IPS DF 4.7 (cell line): ENCODE measurements at regions not wholly inside any gene's neighbourhood (a gene's known extent, or its start where the extent isn't known, plus 50 kb on each side); places are given as distances from the start of the nearest gene placed in this dataset.

ENCODE experiments used
- DNase-seq: peaks from one replicate; pipeline ENCODE4 v3.0.0-alpha.2; 2013; ENCODE audit warnings: low spot score; ENCODE audit errors: extremely low read depth

- DNase-seq = no peak
Measured at GRCh38 chr13:53642306-53642705, 613.7 kb downstream of the OLFM4 start.

GRCh38 chr13:53648673-53649072 lies 620.1 kb downstream of the OLFM4 start:
- DNase-seq = no peak

- DNase-seq = no peak
Measured at GRCh38 chr13:53672005-53672404, 643.4 kb downstream of the OLFM4 start.

DNA sequence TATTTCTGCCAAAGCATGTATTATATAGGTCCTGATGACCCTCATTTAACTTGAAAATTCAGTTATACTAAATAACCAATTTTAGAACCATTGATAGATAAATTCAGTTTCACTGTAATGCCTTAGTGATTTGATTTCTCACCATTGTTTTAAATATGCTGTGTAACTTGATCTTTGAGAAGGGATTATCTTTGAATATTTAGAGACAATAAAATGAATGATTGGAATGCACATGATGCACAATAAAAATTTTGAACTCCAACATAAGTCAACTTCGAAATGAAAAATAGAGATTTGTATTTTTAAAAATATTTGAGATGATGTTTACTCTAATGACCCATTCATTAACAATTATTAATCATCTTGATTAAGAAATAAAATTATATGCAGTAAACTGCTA lies 654.5 kb downstream of the OLFM4 start:
- no peak for DNase-seq

DNA sequence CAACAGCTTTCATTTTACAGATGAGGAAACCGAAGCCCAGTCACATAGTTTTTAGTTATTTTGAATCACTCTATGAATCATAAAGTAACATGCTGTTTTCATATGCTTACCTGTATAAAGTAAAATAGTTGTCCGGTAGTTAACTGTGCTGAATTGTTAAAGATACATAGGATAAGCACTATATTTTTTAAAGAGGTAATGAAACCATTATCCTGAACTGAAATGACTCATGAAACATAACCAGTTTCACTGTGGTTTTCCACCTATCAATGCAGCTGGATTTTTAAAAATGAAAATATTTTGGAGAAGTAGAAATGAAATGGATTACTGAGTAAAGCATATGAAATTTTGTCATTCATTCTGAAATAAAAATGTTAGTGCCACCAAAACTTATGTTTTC lies 655.0 kb downstream of the OLFM4 start:
- no peak for DNase-seq

DNA sequence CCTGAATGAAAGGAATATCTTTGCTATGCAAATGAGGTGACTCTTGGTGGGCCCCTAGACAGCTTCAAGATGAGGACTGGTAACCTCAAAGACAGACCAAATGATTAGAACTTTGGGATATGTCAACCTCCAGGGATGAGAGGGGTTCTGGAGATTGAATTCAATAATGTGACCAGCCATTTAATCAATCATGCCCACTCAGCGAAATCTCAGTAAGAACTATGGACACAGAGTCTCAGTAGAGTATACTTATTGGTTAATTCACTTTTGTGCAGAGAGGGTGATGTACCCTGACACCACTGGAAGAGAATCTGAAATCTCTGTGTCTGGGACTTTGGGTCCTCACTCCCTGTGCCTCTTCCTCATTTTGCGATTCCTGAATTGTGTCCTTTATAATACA lies 662.8 kb downstream of the OLFM4 start:
- DNase-seq = no peak

GRCh38 chr13:53694814-53695532 lies 666.4 kb downstream of the OLFM4 start:
- no peak for DNase-seq

- DNase-seq = no peak
Measured at GRCh38 chr13:53703371-53704080, 674.9 kb downstream of the OLFM4 start.

DNA sequence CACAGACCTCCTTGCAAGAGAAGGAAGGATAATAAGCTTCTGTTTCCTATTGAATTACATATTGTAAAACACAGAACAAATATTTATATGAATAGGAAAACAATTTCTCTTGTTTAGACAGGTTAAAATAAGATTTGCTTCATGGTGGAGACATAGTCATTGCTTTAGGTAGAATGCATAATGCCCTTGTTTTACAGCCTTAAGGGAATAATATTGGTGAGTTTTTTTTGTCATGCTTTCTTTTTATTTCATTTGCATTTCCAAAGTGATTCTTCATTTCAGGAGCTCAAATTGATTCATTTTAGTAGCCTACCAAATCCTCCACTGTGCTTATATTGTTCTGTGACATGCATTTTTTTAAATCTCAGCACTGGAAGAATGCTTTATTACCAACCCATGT lies 690.7 kb downstream of the OLFM4 start:
- DNase-seq = no peak

- DNase-seq = no peak
Measured at GRCh38 chr13:53732664-53733063, 704.1 kb downstream of the OLFM4 start.

DNA sequence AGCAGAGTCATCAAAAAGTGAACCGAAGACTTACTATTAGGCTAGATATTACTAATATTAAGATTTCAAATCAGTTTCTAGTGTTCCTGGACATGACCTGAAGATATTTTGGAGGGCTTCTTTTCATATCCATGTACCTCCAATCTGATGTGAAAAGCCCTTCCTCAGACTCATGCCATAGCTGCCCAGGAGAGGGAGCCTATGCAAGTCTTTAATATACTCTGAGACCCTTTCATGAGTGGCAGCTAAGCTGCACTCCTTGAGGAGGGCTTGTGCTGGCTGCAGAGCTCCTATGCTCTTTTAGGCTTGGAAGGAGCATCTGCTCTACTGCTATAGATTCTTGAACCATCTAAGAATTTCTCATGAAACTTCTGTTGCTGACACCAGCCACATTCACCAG lies 715.3 kb downstream of the OLFM4 start:
- DNase-seq = no peak

DNA sequence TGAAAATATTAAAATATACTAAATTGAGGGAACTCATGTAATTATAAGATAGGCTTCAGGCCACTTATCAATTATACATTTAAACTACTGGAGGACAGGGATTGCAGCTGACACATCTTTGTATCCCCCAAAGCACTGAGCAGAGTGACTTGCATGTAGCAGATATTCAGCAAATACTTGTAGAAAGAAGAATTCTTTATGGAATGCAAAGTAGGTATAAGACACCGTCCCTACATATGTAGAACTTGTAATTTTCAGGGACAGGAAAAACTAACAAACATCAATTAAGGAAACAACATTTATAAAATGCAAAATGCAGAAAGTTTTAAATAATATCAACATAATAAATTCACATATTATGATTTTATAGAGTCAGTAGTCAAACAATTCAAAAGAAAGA lies 719.2 kb downstream of the OLFM4 start:
- DNase-seq = no peak

- DNase-seq = no peak
Measured at GRCh38 chr13:53749306-53749705, 720.7 kb downstream of the OLFM4 start.

- DNase-seq = no peak
Measured at GRCh38 chr13:53759016-53759415, 730.4 kb downstream of the OLFM4 start.

GRCh38 chr13:53775807-53776206 lies 747.2 kb downstream of the OLFM4 start:
- no peak for DNase-seq

DNA sequence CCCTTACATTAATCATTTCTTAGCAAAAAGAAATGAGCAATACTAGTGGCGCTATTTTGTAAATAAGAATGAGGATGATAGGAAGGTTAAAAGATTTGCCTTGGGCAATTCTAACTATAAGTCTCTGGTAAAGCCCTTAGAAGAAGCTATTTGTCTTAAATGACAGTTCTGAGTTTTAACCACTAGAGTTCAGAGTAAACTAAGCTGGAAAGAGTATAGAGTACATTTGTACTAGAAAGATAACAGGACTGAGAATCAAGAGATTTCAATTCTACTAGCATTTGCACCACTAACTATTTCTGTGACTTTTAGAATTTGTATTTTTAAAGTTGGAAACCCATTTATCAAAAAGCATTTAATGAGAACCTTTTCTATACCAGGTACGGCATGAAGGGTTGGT lies 750.3 kb downstream of the OLFM4 start:
- DNase-seq = no peak

DNA sequence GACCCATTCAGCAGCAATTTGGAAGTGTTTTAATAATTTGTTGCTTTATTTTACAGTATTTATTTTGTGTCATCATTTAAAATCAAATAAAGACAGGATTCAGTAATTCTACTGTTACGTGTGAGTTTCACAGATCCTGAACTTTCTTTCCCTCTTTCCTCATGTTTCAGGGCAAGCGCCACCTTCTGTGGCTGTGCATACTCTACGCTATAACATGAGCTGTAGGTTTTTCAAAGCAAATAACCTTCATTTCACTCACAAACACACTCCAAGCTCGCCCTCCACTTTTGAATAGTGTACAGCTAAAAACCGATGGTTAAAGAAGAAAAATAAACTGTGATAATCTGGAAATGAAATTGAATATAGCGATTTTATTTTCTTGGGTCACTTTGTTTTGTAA lies 753.3 kb downstream of the OLFM4 start:
- DNase-seq = no peak

DNA sequence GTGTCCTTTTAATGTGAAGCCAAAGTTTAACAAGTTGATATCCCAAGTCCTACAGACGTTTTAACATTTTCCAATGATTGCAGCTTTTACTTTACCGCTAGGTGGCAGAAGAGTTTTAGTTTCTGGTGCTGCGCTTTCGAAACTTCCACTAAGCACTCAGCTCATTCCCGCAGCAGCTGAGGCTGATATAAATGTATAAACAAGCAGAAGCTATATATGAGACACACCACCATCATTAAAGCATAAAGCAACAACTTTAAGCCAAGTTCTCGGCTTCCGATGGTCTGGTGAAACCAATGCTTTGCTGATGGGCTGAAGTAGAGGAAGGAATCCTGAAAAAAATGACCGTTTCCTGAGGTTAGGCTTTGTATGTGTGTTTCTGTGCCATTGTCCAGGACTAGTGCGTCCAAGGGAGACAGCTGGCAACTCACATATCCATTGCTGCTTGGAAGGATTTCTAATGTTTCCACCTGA lies 753.9 kb downstream of the OLFM4 start:
- DNase-seq = peak; percentile 44

DNA sequence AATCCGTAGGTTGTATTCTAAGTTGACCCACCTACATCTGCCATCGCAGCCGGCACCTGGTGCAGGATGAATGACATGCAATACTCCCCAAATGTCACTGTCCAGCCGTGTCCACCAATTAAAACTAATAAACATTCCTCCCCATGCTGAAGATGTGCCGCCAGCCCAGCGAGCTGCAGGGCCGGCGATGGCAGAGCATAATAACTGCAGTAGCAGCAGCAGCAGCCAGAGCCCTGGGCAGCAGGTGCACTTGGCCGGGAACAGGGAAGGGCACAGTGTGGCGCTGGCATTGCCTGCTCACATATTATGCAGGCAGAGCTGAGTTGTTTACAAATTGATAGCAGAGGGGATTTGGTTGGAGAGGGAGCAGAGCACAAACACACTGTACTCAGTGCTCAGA lies 754.9 kb downstream of the OLFM4 start:
- DNase-seq = no peak

DNA sequence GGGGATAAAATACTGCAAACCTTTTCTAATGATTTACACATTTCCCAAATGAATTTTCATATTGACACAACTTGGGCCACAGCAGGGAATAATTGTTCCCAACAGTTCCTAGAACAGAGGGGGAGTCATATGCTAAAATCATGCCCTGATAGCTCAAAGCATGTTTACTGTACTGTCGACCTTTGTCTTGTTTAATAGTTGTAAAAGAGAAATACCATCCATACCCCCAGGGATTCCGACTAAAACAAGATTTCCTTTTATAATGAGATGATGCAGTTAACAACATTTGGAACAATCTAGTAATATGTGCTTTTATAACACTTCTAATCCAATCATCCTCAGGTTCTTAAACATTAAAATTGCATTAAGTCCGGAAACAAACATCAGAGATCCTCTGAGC lies 759.7 kb downstream of the OLFM4 start:
- no peak for DNase-seq

DNA sequence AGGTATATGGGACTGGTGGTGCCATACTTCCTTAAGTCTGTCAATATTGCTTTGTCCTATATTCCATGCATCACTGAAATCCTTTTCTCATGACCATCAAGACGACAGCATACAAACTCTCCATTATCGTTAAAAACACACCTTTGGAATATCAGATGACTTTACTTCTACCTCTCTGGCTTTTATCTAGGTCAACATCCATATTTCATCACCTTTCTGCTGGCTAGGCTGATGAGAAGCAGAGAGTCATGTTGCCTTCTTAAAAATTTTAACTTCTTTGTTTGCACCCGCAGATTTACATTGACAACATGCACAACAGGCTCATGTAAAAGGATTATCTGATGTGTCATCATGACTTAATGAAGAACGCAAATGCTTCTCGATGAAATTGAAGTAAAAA lies 771.4 kb downstream of the OLFM4 start:
- no peak for DNase-seq

DNA sequence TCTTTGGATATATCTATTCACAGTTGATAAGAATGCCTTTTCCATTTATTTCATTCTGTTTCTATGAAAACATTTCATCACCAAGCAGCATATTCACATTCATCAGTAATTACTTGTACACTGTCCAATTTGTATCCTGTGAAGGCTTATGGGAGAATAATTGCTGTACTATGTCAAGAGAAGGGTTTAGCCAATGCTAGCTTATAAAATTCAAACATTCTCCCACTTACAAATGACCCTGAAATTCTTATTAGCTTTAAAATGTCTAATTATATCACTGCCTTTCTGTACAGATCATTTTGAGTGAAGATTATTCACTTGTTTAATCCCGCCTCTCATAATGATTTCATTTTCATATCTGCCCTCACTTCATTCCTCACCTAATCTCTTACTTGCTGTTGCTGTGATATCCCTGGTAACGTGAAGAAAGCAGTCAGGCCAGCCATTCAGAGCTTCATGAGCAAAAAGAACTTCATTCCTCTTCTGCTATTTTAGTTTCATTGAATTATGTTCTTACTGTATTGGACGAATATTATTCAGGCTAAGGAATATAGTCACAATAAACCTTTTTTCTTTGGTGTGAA lies 778.7 kb downstream of the OLFM4 start:
- no peak for DNase-seq

DNA sequence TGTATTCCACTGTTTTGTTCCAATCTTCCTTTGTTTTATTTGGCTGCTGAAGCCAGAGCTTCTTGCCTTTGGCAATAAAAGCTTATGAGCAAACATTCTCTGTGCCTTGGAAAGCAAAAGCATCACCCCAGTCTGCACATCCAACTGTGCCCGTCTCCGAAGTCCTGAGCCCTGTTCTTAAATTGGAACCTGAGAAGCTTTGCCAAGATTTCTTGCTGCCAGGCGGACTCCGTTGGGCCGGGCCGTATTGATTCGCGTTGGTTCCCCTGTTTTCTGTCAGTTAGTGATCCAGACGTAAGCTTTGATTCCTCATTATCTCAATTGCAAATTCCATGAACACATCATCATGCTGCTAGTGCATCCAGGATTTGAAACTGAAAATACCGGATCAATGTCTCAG lies 793.0 kb downstream of the OLFM4 start:
- DNase-seq = no peak
